ENCODE measurements at regions not wholly inside any gene's neighbourhood (a gene's known extent, or its start where the extent isn't known, plus 50 kb on each side); places are given as distances from the start of the nearest gene placed in this dataset.

DNA sequence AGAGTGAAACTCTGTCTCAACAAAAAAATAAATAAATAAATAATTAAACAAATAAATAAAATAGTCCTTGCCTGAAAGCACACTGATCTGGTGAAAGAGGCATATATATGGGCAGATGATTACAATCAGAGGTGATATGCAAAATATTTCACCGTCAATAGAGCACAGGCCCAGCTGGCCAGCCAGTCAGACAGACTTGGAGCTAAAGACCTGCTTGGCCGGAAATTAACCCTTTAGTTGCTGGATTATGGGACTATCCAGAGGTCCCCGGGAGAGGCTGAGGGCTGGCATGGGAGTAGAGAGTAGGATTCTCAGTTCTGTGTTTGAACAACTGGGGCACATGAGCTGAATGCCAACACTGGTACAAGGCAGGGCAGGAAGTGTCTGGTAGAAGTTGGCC, 59.1 kb upstream of the CTNNB1 start:
- TF ChIP-seq, protein P1, sequence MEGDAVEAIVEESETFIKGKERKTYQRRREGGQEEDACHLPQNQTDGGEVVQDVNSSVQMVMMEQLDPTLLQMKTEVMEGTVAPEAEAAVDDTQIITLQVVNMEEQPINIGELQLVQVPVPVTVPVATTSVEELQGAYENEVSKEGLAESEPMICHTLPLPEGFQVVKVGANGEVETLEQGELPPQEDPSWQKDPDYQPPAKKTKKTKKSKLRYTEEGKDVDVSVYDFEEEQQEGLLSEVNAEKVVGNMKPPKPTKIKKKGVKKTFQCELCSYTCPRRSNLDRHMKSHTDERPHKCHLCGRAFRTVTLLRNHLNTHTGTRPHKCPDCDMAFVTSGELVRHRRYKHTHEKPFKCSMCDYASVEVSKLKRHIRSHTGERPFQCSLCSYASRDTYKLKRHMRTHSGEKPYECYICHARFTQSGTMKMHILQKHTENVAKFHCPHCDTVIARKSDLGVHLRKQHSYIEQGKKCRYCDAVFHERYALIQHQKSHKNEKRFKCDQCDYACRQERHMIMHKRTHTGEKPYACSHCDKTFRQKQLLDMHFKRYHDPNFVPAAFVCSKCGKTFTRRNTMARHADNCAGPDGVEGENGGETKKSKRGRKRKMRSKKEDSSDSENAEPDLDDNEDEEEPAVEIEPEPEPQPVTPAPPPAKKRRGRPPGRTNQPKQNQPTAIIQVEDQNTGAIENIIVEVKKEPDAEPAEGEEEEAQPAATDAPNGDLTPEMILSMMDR (IDR thresholded peaks at IDR 0.05; ENCODE audit: insufficient read depth, low read depth, low read length), result no peak
- no peak for TF ChIP-seq EZH2 (IDR thresholded peaks at IDR 0.05; ENCODE audit: insufficient read depth, low read length)
